BJ (cell line): ENCODE measurements at regions not wholly inside any gene's neighbourhood (a gene's known extent, or its start where the extent isn't known, plus 50 kb on each side); places are given as distances from the start of the nearest gene placed in this dataset.

ENCODE experiments used
- CTCF ChIA-PET: fragments of 350-600 bp; formaldehyde crosslinking; extraction: SDS; loops from one replicate; lab custom pipeline; 2021; ENCODE audit warnings: antibody characterized with exemption, inconsistent platforms; lab: Yijun Ruan, JAX
- POLR2A ChIA-PET: fragments of 300-600 bp; sonication (Branson Sonifier 250); formaldehyde crosslinking; extraction: SDS; loops from one replicate; lab custom pipeline; 2021; ENCODE audit warnings: antibody characterized with exemption; lab: Charles Lee
- DNase-seq: peaks from one replicate; pipeline ENCODE4 v3.0.0-alpha.2; 2011; ENCODE audit warnings: low read depth
- H3K27me3 ChIP-seq: 2 replicates; pipeline ENCODE4 v1.6.0; 2011; ENCODE audit warnings: low read length; ENCODE audit not compliant: control insufficient read depth, insufficient read depth
- H3K36me3 ChIP-seq: 2 replicates; pipeline ENCODE4 v1.5.1; 2011; ENCODE audit warnings: low read length; ENCODE audit not compliant: control insufficient read depth, insufficient read depth
- H3K4me3 ChIP-seq: 2 replicates; pipeline ENCODE4 v1.5.1; 2011; ENCODE audit warnings: low read depth, mild to moderate bottlenecking, control low read depth, low read length
- TF ChIP-seq, protein P1 (sequence below): IDR thresholded peaks from 2 replicates; pipeline ENCODE4 v1.5.1; 2011; ENCODE audit warnings: low read depth, mild to moderate bottlenecking, control low read depth, inconsistent platforms, low read length, moderate library complexity; ENCODE audit not compliant: insufficient read depth

DNA sequence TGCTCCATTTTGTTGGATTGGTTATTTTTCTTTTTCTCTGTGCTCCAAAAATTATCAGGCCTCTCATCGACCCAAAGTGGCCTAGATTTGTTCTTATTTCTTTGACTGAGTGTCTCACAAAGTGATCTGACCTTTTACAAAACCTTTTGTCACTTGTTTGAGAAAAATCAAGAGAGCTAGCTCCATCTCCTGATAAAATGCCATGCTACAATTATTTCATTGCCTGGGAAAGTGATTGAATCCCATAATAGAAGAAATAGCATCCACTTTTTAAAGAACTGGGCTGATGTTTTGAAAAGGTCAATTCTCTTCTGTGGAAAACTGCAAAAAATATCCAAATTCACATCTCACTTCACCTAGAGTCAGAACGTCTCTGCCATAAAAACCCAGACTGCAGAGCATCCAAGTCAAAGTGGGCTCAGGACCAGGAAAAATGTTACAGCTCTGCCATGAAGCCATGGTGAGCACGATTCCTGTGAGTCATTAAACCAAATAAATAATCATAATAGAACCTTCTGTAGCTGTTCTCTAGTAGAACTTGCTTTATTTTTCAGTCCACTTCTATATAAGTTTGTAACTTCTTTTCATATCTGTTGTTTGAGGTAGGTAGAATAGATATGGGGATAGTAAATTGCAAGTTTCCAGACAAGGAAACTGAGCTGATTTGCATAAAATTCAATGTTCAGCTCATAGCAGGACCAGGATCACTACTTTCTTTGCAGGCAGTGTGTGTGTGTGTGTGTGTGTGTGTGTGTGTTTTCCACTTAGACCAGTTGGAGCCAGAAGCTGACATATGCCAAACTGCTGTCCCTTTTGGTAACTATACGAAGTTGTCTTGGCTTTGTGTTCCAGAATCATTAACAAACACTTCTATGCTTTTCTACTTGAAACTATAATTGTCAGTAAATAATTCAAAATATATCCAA, 632.5 kb upstream of the ANKRD30A start:
- H3K4me3 ChIP-seq, result no peak overlapping the region
- ChIA-PET CTCF (interaction anchor here (1.2 kb wide), 1 partner anchor 125 kb away, joined by 3 read pairs; no protein-coding TSS in a partner anchor), POLR2A (no interaction called here)
- TF ChIP-seq, protein P1, sequence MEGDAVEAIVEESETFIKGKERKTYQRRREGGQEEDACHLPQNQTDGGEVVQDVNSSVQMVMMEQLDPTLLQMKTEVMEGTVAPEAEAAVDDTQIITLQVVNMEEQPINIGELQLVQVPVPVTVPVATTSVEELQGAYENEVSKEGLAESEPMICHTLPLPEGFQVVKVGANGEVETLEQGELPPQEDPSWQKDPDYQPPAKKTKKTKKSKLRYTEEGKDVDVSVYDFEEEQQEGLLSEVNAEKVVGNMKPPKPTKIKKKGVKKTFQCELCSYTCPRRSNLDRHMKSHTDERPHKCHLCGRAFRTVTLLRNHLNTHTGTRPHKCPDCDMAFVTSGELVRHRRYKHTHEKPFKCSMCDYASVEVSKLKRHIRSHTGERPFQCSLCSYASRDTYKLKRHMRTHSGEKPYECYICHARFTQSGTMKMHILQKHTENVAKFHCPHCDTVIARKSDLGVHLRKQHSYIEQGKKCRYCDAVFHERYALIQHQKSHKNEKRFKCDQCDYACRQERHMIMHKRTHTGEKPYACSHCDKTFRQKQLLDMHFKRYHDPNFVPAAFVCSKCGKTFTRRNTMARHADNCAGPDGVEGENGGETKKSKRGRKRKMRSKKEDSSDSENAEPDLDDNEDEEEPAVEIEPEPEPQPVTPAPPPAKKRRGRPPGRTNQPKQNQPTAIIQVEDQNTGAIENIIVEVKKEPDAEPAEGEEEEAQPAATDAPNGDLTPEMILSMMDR, result no peak
- H3K36me3 ChIP-seq, result no peaks in the 10 kb centered on the region
- H3K27me3 ChIP-seq, result no peaks in the 10 kb centered on the region
- DNase-seq, result peak; percentile 45

DNA sequence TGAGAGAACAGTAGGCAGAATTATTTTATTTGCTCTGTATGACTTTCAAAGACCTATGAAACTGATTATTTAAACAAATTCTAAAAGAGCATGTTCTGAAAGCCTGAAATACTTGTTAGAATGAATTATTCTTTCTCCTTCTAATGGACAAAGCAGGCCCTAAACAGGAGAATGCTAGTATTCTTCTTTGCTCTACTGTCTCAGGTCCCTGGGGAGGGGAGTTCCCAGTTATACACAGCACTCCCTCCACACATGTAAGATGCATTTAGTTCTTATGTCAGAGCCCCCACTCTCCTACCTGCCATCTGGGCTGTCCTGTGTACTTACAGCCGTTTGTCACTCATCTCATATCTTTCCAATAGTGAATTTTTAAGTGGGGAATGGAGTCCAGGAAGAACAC, 633.5 kb upstream of the ANKRD30A start:
- CTCF ChIA-PET, result no interaction called here
- DNase-seq, result no peak
- TF ChIP-seq, protein P1, result no peak
- Histone ChIP-seq H3K4me3 (no peak overlapping the region), H3K27me3 (no peaks in the 10 kb centered on the region), H3K36me3 (no peaks in the 10 kb centered on the region)
- POLR2A ChIA-PET, result no interaction called here

DNA sequence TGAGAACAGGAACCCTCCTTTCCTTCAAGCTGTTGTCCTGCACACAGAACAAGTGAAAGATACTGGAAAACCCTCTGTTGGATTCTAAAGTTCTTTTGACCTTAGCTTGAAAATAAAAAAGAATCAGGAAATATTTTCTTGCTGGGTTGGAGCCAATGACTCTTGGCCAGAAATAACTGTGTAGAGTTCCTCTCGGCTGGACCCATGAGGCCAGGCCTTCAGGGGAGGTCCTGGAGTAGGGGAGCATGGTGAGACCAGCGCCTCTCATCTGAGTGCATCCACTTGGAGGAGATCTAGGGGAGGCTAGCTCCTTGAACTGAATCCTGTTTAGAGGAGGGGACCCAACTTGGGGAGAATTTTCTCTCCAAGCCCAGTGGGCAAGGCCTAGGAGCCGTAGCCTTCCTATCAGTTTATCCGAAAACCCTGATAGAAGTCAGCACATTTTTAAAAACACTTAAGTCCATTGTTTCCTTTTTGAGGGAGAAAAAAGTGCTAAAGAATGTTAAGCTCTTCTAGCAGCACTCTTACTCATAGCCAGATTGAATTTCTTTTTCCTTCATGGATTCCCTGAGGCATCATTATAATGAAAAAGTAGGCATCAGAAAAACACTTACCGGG, 635.7 kb upstream of the ANKRD30A start:
- ChIA-PET CTCF (no interaction called here), POLR2A (no interaction called here)
- TF ChIP-seq, protein P1, result no peak
- Histone ChIP-seq H3K27me3 (no peaks in the 10 kb centered on the region), H3K36me3 (no peaks in the 10 kb centered on the region), H3K4me3 (no peak overlapping the region)
- peak; percentile 31 for DNase-seq

DNA sequence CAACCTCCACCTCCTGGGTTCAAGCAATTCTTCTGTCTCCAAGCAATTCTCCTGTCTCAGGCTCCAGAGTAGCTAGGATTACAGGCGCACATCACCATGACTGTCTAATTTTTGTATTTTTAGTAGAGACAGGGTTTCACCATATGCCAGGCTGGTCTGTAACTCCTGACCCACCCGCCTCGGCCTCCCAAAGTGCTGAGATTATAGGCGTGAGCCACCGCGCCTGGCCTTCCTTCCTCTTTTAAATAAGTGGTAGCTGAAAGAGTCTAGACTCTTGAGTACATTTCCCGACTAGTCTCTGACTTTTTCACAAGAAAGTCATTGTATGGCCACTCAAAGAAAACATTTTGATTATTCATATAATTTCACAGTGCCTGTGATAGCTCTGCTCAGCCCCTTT, 636.2 kb upstream of the ANKRD30A start:
- ChIA-PET POLR2A (no interaction called here), CTCF (no interaction called here)
- no peak for DNase-seq
- Histone ChIP-seq H3K36me3 (no peaks in the 10 kb centered on the region), H3K27me3 (no peaks in the 10 kb centered on the region), H3K4me3 (no peak overlapping the region)
- TF ChIP-seq, protein P1, result no peak

DNA sequence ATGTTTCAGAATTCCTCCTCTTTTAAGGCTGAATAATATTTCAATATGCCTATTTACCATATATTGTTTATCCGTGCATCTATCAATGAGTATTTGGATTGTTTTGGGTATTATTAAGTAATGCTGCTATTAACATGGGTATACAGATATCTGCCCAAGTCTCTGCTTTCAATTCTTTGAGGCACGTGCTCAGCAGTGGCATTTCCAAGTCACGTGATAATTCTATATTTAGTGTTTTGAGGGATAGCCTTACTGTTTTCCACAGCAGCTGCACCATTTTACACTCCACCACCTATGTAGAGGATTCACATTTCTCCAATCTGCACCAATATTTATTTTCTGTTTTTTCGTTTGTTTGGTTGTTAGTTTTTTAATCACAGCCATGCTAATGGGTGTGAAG, 636.8 kb upstream of the ANKRD30A start:
- CTCF ChIA-PET, result no interaction called here
- no peaks in the 10 kb centered on the region for H3K36me3 ChIP-seq
- TF ChIP-seq, protein P1, result no peak
- no peak overlapping the region for H3K4me3 ChIP-seq
- POLR2A ChIA-PET, result no interaction called here
- H3K27me3 ChIP-seq, result no peaks in the 10 kb centered on the region
- no peak for DNase-seq
